Embryonic facial prominence (tissue), 1 donor: ENCODE measurements at regions not wholly inside any gene's neighbourhood (a gene's known extent, or its start where the extent isn't known, plus 50 kb on each side); places are given as distances from the start of the nearest gene placed in this dataset.

ENCODE experiments used
- DNase-seq: peaks from one replicate; pipeline ENCODE4 v3.0.0-alpha.2; 2016; ENCODE audit errors: extremely low spot score

DNA sequence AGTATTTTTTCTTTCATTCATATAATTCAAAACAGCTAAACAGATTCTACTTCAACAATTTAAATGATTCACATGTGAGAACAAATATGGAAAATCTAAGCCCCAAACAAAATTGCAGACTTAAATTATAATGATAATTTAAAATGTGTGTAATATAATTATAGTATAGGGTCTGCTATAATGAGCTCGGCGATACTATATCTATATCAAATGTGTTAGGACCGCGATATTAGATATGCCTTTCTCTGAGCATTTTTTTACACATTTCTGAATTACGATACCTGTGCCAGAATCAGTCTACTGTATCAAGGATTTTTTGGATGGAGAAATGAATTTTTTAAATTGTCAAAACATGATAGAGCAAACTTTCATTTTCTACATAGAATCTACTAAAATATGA is 808.8 kb upstream of the POU3F3 start:
- DNase-seq = no peak

DNA sequence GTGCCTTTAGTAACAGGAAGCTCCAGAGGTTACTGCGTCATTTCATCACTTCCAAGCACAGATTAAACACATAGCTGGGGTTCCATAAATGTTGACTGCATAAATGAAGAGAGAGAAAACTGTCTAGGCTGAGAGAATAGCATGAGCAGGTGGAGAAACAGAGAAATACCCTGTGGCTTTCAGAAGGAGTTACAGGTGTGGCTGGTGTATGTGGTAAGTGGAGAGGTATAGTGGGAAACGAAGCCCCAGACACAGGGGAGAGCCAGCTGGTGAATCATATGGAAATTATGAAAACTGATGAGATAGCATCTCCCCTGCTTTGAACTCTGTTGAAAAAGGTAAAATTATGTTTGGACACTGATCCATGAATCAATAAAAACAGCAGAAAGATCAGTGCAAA is 807.4 kb upstream of the POU3F3 start:
- no peak for DNase-seq

GRCh38 chr2:104047516-104047915 is 806.4 kb upstream of the POU3F3 start:
- no peak for DNase-seq

GRCh38 chr2:104049438-104049837 is 804.5 kb upstream of the POU3F3 start:
- DNase-seq = no peak

DNA sequence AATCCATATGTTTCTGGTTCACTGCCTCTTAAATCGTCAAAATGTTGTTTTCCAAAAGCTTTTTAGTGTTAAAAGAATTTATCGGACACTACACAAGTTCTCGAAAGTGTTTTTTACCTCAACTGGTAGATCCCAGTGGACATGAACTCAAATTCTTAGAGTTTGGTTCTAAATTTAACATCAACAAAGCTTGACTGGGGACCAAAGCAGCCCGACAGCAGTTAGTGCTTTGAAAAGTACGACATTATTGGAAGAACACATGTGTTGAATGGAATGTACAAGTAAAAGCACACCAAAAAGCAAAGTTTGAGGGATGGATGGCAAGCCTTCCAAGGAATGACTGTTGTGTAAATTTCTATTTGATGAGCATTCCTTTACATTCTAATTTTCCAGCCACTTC is 803.9 kb upstream of the POU3F3 start:
- DNase-seq = peak; percentile 25

DNA sequence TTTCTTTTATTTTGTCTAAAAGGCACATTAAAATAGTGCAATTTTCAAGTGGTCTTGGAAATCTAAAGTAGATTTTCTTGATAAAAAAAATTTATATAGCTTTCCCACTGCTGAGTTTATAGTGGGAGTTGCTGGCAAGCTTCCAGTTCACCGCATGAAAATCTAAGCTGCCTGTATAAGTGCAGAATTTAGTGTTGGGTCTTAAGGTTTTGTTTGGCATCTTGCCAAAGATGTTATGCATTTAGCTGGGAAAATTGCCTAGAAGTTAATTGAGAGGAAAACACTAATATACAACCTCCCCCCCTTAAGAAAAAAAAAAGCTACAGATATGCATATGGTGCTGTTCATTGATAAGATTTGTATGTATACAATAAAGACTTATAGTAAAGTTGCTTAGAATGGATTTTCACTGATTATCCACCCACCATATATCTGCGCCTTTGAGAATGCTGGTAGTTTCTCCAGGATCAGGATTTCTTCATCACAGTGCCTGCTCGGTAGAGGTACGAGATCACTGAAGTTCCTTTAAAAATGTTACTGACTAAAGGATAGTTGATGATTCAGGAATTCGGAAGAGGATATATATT is 803.2 kb upstream of the POU3F3 start:
- no peak for DNase-seq

DNA sequence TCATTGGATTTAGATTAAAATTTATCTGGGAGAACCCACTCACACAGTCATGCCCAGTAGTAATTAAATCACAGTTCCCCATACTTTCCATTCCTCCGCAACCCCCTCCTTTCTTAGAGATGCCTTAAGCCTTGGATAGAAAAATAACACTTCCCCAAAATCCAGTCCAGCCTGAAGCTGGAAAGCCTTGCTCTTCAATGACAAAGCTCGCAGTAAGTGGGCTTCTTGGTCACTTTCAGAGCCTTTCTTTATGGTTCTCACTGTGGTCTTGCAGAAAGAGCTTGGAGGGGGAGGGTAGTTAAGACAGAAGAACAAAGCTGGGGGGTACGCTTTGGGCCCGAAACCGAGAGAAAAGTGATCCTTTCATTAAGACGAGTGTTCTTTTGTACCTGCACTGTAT is 802.1 kb upstream of the POU3F3 start:
- no peak for DNase-seq

DNA sequence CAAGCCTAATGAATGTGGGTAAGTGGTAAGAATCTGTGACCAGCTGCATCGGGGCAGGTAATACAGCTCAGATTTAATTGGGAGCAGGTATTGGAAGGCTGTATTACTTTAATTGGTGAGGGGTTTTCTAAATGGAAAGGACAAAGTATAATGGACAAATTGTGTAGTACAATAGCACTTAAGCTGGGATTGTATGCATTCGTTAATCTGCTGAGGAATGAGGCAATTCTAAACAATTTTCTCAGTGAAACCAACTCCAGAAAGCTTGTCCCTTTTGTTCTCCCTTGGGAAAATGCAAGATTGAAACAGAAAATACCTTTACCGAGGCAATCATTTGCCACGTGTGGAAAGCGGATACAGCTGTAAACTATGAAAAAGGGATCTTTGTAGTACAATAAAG is 801.6 kb upstream of the POU3F3 start:
- DNase-seq = no peak

GRCh38 chr2:104056451-104056850 is 797.5 kb upstream of the POU3F3 start:
- no peak for DNase-seq

DNA sequence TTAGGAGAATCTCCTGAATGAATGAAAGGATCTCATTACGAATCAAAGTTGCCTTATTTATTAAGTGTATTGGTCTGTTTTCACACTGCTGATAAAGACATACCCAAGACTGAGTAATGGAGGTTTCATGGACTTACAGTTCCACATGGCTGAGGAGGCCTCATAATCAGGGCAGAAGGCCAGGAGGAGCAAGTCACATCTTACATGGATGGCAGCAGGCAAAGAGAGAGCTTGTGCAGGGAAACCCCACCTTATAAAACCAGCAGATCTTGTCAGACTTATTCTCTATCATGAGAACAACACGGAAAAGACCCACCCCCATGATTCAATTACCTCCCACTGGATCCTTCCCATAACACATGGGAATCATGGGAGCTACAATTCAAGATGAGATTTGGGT is 785.2 kb upstream of the POU3F3 start:
- no peak for DNase-seq

DNA sequence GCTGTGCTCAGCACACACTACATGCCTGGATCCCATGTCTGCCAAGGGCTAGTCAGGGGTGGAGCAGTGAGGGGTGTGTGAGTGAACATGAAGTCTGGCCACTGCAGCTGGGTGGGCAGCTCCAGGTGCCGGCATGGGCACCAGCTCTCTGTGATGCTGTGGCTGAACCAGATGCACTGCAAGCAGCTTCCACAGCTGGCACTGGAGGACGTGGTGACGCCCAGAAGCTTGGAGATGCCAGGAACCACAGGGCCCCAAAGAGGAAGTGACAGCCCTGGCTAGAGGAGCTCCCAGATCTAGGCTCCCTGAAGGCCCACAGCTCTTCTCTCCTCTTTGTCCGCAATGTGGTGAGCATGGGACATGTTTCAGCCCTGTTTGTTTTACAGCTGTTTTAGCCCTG is 776.3 kb upstream of the POU3F3 start:
- DNase-seq = no peak

- DNase-seq = no peak
These were observed 775.3 kb upstream of the POU3F3 start for GRCh38 chr2:104078431-104079157.

GRCh38 chr2:104088745-104089144 is 765.2 kb upstream of the POU3F3 start:
- no peak for DNase-seq

DNA sequence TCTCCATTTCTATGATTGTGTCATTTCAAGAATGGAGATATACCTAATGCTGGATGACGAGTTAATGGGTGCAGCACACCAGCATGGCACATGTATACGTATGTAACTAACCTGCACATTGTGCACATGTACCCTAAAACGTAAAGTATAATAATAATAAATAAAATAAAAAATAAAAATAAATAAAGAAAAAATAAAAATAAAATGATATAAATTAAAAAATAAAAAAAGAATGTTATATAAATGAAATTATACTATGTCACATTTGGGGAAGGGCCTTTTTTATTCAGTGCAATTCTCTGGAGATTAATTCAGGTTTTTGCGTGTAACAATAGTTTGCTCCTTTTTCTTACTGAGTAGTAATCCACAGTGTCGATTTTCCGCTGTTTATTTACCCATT is 763.5 kb upstream of the POU3F3 start:
- no peak for DNase-seq

DNA sequence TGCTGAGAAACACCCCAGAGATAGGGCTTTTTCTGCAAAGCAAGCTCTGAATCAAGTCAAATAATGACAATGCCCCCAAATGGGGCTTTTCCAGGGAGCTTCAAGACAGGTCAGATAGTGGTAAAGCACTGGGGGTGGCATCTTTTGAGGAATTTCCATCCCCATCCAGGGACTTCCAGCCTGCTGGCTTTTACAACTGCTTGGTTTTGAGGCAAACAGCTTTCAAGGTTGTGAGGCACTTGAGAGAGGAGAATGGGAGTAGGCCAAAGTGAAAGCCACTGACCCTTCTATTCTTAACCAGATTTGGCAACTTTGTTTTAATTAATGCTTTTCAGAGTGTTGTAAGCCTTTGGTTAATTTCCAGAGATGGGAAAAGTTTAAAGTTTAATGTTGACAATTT is 762.0 kb upstream of the POU3F3 start:
- DNase-seq = no peak

DNA sequence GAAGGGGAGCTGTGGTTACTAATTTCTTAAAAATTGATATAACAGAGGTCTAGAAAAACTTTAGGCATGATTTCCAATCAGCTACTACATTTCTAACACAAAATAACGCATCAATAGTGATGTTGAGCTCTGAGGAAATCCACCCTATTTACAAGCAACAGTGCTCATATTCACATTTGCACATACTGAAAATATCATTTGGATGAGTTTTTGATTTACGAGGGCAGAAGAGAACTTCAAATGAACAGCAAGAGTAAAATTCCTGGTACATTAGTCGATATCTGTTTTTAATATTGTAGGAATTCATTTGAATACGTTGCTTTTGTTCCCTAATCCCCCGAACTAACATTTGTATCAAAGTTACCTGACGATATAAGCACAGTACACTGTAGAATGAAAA is 761.0 kb upstream of the POU3F3 start:
- DNase-seq = no peak

DNA sequence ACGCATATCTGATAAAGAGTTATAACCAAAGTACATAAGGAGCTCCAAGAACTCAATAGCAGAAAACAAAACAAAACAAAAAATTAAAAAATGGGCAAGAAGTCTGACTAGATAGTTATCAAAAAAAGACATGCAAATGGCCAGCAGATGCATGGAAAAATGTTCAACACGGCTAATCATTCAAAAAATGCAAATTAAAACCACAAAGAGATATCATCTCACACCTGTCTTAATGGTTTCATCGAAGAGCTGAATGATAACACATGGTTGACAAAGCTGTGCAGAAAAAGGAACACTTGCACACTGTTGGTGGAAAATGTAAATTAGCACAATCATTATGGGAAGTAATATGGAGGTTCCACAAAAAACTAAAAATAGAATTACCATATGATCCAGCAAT is 751.3 kb upstream of the POU3F3 start:
- DNase-seq = no peak

DNA sequence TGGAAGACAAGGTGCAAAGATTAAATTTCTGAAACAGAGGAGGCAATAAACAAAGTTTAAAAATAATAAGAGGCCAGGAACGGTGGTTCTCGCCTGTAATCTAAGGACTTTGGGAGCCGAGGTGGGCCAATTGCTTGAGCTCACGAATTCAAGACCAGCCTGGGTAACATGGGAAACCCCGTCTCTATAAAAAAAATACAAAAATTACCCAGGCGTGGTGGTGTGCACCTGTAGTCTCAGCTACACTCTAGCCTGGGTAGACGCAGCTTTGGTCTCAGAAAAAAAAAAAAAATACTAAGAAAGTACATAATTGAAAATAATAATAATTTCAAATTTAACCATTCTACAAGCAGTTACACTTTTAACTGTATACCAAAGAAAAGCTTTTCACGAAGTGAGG is 744.6 kb upstream of the POU3F3 start:
- DNase-seq = no peak

GRCh38 chr2:104118889-104119288 is 735.0 kb upstream of the POU3F3 start:
- no peak for DNase-seq

DNA sequence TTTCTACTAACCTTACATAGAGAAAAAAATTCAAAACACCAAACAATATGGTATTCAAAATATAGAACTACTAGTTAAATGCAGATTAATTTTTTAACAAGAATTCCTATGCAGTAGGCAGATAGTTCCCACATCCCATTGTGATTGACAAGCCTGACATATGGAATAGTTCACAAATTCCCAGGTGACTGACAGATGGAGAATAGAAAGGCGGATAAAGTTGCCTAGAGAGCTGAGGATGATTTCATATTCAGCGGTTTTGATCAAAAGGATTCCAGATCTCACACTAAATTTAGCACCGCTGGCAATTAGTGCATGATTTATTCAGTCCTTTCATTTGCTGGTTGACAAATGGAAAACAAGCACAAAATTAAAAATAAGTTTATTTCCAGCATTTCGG is 733.7 kb upstream of the POU3F3 start:
- no peak for DNase-seq

DNA sequence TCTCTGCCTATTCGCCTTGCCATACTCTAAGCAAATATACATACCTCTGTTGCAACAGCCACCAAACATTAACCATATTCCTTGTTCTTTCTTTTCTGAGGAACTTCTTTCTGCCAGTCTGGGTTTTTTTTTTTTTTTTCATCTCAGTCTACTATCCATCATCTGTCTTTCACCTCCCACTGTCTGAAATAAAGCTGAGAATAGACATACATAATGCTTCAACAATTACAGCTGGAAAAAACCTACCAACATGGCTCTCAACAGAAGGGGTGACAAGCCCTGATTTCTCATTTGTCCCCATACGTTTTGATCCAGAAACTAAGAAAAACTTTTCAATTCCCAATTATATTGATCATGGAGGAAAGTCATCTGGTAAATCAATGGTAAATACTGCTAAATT is 728.8 kb upstream of the POU3F3 start:
- DNase-seq = no peak

DNA sequence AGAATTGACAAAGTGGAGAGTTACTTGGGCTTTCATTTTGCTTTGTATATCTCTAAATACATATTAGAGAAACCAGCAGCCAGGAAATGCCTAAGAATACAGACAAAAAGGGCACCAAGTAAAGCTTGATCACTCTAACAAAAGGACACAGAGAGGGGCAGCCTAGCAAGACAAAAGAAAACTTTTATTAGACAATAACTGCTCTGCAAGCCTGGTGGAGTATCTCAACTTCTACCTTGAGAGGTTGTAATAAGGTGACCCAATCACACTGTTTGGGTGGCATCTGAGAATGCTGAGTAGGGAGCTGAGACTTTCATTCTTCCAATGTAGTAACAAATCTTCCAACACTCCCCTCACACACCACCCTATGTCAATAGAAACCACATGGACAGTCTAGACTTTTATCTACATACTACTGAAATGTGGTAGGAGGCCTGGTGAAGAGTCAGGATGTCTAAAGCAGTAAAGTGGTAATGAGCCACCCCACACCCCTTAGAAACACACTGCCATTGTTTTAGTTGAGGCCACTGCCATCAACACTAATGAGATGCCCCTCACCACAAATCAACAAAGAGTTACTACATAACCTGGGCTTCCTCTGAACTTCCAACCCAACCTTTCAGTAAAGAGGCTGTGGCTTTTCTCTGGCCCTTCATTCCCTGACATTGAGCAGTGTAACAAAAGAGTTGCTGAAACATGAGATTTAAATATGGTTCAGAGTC is 726.7 kb upstream of the POU3F3 start:
- DNase-seq = no peak

DNA sequence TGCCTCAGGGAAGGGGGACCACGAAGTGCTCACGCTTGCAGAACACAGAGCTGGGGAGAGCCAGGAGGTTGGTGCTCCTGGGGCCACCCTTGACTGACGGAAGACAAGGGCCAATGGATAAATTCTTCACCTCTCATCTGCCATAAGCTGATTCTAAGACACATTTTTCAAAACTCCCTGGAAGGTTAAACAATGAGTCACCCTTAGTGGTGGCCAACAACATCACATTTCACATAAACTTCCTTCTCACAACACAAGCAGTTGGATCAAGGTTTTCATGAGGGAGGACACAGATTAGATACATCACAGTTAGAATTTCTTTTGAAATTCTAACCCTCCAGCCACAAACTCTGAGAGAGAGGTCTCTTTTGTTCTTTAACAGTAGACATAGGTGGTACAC is 713.6 kb upstream of the POU3F3 start:
- no peak for DNase-seq
